GM21360 (cell line): ENCODE measurements at regions not wholly inside any gene's neighbourhood (a gene's known extent, or its start where the extent isn't known, plus 50 kb on each side); places are given as distances from the start of the nearest gene placed in this dataset.
"Not testable (repeated sequence)": the region's sequence is repeated elsewhere in the genome, so short reads cannot be mapped to it uniquely, and the experiment has no call there.

Experiments used
- ATAC-seq: cut with Tn5 transposase; IDR thresholded peaks from one replicate; pipeline ENCODE4 v1.9.1; 2021; ENCODE audit warnings: mild to moderate bottlenecking, moderate library complexity; ENCODE audit not compliant: unreplicated experiment

GRCh38 chr5:116947691-116948528, 373.3 kb upstream of the SEMA6A start:
- peak; percentile 100 for ATAC-seq

GRCh38 chr5:116945613-116946382, 371.2 kb upstream of the SEMA6A start:
- not testable (repeated sequence) for ATAC-seq

- no peak for ATAC-seq
These were observed 369.6 kb upstream of the SEMA6A start for GRCh38 chr5:116944183-116944582.

DNA sequence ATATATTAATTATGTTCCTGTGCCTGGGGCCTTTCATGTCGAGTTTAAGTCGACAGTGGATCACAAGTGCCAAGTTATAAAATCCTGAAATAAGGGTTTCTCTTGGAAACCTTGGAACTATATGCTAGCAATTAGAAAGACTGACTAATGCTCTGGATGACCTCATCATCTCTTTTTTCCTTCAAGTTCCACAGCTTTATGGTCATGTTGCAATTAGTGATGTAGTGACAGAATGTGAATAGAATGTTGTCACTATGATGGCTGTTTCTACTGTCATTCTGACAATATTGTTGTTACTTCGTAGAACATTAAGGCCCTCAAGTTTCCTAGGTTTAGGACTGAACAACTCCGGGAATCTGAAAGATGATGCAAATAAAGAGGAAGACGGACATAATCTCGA, 368.0 kb upstream of the SEMA6A start:
- no peak for ATAC-seq

DNA sequence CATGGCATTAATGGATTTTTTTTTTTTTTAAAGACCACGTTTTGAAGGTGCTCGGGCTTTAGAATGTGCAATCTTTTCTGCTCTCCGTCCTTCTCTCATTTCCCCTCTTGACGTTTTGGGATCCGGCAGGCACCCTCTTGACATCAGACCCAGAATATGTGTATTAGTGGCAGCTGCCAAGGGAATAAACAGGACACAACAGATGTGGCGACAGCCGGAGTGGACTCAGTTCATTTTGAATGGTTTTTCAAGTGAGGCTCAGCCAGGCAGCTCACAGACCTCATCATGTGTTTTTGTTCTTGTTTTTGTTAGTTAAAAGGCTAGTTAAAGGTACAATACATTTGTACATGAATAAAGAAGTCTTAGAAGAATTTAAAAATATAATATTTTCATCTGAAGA, 365.0 kb upstream of the SEMA6A start:
- no peak for ATAC-seq

- ATAC-seq, result no peak
These were observed 363.9 kb upstream of the SEMA6A start for GRCh38 chr5:116938488-116938887.

DNA sequence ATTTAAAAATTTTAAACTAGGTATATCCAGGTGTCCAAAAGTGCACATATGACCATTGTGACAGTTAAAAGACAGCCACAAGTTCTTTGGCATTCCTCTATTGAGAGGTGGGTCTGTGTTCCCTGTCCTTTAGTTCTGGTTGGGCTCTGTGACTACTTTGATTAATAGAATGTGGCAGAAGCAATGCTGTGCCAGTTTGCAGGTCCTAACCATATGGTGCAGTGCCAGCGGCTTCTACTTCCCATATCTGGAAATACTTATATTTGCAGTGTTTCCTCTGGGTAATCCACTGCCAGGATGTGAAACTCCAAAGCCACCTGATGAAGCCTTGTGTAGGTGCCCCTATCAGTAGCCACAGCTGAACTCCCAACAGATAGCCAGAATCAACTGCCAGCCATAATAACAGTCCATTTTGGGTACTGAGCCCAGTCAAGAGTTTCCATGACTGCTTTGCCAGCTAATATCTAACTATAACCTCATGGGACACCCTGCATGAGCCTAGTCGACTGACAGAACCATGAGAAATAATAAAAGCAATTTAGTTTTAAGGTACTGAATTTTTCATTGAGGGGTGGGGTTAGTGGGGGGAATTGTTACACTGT, 361.0 kb upstream of the SEMA6A start:
- no peak for ATAC-seq

- ATAC-seq, result no peak
These were observed 356.0 kb upstream of the SEMA6A start for GRCh38 chr5:116930616-116931015.

DNA sequence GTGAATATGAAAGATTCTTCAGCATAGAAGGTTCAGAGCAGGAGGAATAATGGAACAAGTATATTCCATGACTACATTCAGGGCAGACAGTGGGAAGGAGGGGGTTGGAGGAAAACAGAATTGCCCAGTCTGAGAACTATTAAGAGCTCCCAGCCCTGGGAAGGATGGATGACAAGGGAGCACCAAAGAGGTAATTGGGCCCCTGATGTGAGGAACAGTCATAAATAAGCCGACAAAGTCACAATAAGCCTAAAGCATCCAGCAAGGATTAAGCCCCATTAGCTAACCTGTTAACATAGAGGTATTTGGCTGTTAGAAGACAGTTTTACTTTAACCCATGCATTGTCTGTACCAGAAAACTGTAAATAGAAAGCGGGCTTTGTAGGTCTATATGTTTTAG, 348.7 kb upstream of the SEMA6A start:
- ATAC-seq, result no peak

DNA sequence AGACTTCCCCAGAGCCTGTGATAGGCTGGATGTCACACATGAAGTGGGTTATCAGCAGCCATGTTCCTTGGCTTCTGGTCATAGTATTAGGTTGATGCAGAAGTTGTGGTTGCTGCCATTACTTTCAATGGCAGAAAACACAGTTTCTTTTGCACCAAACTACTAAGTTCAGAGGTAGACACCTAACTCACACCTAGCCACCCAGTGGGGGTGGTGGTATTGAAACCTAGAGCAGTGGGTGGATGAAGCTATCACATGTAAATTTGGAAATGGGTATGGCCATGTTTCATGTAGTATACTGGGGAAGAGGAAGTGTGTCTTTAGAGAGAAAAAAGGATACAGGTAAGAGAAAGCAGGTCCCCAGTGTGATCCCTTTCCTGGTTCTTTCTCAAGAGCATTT, 347.9 kb upstream of the SEMA6A start:
- ATAC-seq, result peak; percentile 95

- ATAC-seq, result no peak
These were observed 340.4 kb upstream of the SEMA6A start for GRCh38 chr5:116914869-116915504.

- no peak for ATAC-seq
These were observed 337.6 kb upstream of the SEMA6A start for GRCh38 chr5:116912221-116912620.

DNA sequence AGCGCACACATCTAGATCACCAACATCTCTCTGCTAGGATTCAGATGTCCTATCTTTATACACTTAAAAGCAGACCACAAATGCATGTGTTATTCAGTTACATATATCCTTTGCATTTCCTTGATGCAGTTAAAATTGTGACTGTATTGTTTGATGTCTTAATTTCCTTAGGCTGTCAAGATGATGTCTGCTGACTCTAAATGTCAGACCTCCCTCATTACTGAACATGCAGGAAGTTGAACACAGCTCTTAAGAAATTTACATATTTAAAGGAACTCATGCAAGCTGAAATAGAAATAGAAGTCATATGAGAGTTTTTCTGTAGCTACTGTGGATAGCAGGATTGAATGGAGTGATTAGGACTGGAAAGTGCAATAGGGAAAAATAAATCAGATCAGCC, 336.5 kb upstream of the SEMA6A start:
- no peak for ATAC-seq

GRCh38 chr5:116908537-116908936, 333.9 kb upstream of the SEMA6A start:
- peak; percentile 72 for ATAC-seq

DNA sequence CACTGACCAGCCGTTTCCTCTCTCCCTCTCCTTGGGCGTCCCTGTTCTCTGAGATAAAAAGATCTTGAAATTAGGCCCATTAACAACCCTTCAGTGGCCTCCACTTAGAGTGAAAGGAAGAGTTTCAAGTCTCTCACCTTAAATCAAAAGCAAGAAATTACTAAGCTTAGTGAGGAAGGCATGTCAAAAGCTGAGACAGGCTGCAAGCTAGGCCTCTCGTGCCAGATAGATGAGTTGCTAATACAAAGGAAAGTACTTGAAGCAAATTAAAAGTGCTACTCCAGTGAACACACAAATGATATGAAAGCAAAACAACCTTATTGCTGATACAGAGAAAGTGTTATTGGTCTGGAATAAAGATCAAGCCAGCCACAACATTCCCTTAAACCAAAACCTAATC, 331.3 kb upstream of the SEMA6A start:
- no peak for ATAC-seq

GRCh38 chr5:116900793-116901192, 326.2 kb upstream of the SEMA6A start:
- ATAC-seq, result no peak

- ATAC-seq, result no peak
These were observed 324.3 kb upstream of the SEMA6A start for GRCh38 chr5:116898917-116899316.

GRCh38 chr5:116897291-116897690, 322.7 kb upstream of the SEMA6A start:
- no peak for ATAC-seq

DNA sequence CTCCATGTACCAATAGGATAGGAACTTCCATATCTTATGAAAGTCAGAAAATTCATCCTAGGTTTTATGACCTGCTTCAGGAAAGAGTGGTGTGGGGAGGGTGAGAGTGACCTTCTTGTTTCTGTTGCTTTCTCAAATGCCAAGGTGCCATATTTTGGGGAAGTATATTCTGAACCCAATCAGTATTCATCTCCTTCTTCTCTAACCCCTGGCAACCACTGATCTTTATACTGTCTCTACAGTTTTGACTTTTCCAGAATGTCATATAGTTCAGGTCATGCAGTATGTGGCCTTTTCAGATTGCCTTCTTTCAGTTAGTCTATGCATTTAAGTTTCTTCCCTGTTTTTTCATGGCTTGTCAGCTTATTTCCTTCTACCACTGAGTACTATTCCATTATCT, 321.4 kb upstream of the SEMA6A start:
- ATAC-seq, result no peak

DNA sequence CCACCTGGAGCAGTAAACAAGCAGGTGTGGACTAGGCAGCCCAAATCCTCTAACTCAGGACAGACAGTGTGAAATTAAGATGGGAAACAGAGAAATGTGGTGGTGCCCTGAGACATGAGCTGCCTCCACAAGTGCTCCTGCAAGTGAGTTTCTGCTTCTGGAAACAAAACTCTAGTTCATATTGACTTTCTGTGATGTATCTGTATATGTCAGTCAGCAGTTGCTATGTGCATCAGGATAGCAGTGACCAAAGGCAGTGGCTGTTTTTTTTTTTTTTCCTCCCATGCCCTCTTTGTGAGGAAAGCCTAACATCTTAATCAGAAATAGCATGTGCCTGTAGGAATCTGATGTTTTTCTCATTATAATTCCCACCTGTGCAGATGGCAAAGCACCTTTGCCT, 318.4 kb upstream of the SEMA6A start:
- no peak for ATAC-seq

- ATAC-seq, result no peak
These were observed 312.5 kb upstream of the SEMA6A start for GRCh38 chr5:116887104-116887503.
